ENCODE measurements at regions not wholly inside any gene's neighbourhood (a gene's known extent, or its start where the extent isn't known, plus 50 kb on each side); places are given as distances from the start of the nearest gene placed in this dataset.
"Not testable (repeated sequence)": the region's sequence is repeated elsewhere in the genome, so short reads cannot be mapped to it uniquely, and the experiment has no call there.

- Histone ChIP-seq H3K27ac (ENCODE audit: low read length) (no peak overlapping the region), H3K9me3 (ENCODE audit: control insufficient read depth in 2 of 2, low read length in 2 of 2) (peaks cover 0 to 6% of the 10 kb centered on the region in 2 donors), H3K4me3 (ENCODE audit: low read length in 2 of 2) (no peak overlapping the region), H3K36me3 (ENCODE audit: control insufficient read depth in 2 of 2, insufficient read depth in 2 of 2, low read length in 2 of 2) (no peaks in the 10 kb centered on the region), H3K4me1 (ENCODE audit: control insufficient read depth, insufficient read depth, low read length) (no peaks in the 10 kb centered on the region), H3K27me3 (ENCODE audit: control insufficient read depth in 1 of 2, insufficient read depth in 2 of 2, low read length in 2 of 2) (peaks cover 3% of the 10 kb centered on the region in 2 donors), H3K9ac (ENCODE audit: low read length in 2 of 2) (no peak overlapping the region)
These were observed 72.5 kb upstream of the SHANK2 start for GRCh38 chr11:71324788-71325417.

GRCh38 chr11:71323876-71324526 lies 71.6 kb upstream of the SHANK2 start:
- Histone ChIP-seq H3K27me3 (ENCODE audit: control insufficient read depth in 1 of 2, insufficient read depth in 2 of 2, low read length in 2 of 2) (peaks cover 3% of the 10 kb centered on the region in 2 donors), H3K9ac (ENCODE audit: low read length in 2 of 2) (no peak overlapping the region), H3K27ac (ENCODE audit: low read length) (no peak overlapping the region), H3K36me3 (ENCODE audit: control insufficient read depth in 2 of 2, insufficient read depth in 2 of 2, low read length in 2 of 2) (no peaks in the 10 kb centered on the region), H3K4me3 (ENCODE audit: low read length in 2 of 2) (no peak overlapping the region), H3K4me1 (ENCODE audit: control insufficient read depth, insufficient read depth, low read length) (no peaks in the 10 kb centered on the region), H3K9me3 (ENCODE audit: control insufficient read depth in 2 of 2, low read length in 2 of 2) (peaks cover 3 to 15% of the 10 kb centered on the region in 2 donors)

GRCh38 chr11:71322861-71323582 lies 70.6 kb upstream of the SHANK2 start:
- Histone ChIP-seq H3K4me1 (ENCODE audit: control insufficient read depth, insufficient read depth, low read length) (no peaks in the 10 kb centered on the region), H3K36me3 (ENCODE audit: control insufficient read depth in 2 of 2, insufficient read depth in 2 of 2, low read length in 2 of 2) (no peaks in the 10 kb centered on the region), H3K9me3 (ENCODE audit: control insufficient read depth in 2 of 2, low read length in 2 of 2) (peaks cover 3 to 17% of the 10 kb centered on the region in 2 donors), H3K9ac (ENCODE audit: low read length in 2 of 2) (no peak overlapping the region), H3K27ac (ENCODE audit: low read length) (no peak overlapping the region), H3K27me3 (ENCODE audit: control insufficient read depth in 1 of 2, insufficient read depth in 2 of 2, low read length in 2 of 2) (peaks cover 3% of the 10 kb centered on the region in 2 donors), H3K4me3 (ENCODE audit: low read length in 2 of 2) (no peak overlapping the region)

- Histone ChIP-seq H3K9me3 (ENCODE audit: control insufficient read depth in 2 of 2, low read length in 2 of 2) (peaks cover 3 to 17% of the 10 kb centered on the region in 2 donors), H3K4me1 (ENCODE audit: control insufficient read depth, insufficient read depth, low read length) (no peaks in the 10 kb centered on the region), H3K4me3 (ENCODE audit: low read length in 2 of 2) (no peak overlapping the region), H3K36me3 (ENCODE audit: control insufficient read depth in 2 of 2, insufficient read depth in 2 of 2, low read length in 2 of 2) (no peaks in the 10 kb centered on the region), H3K27ac (ENCODE audit: low read length) (no peak overlapping the region), H3K9ac (ENCODE audit: low read length in 2 of 2) (no peak overlapping the region), H3K27me3 (ENCODE audit: control insufficient read depth in 1 of 2, insufficient read depth in 2 of 2, low read length in 2 of 2) (peaks cover 3% of the 10 kb centered on the region in 2 donors)
These were observed 69.9 kb upstream of the SHANK2 start for GRCh38 chr11:71322192-71322735.

- Histone ChIP-seq H3K27me3 (ENCODE audit: control insufficient read depth in 1 of 2, insufficient read depth in 2 of 2, low read length in 2 of 2) (peaks cover 3% of the 10 kb centered on the region in 2 donors), H3K4me1 (ENCODE audit: control insufficient read depth, insufficient read depth, low read length) (no peaks in the 10 kb centered on the region), H3K36me3 (ENCODE audit: control insufficient read depth in 2 of 2, insufficient read depth in 2 of 2, low read length in 2 of 2) (no peaks in the 10 kb centered on the region), H3K9ac (ENCODE audit: low read length in 2 of 2) (no peak overlapping the region), H3K4me3 (ENCODE audit: low read length in 2 of 2) (no peak overlapping the region), H3K9me3 (ENCODE audit: control insufficient read depth in 2 of 2, low read length in 2 of 2) (peaks cover 5 to 17% of the 10 kb centered on the region in 2 donors), H3K27ac (ENCODE audit: low read length) (no peak overlapping the region)
These were observed 69.2 kb upstream of the SHANK2 start for GRCh38 chr11:71321433-71322191.

GRCh38 chr11:71316701-71317100 lies 64.3 kb upstream of the SHANK2 start:
- no peaks in the 10 kb centered on the region for H3K27me3 ChIP-seq (ENCODE audit: control insufficient read depth in 1 of 2, insufficient read depth in 2 of 2, low read length in 2 of 2)
- H3K4me3 ChIP-seq (ENCODE audit: low read length in 2 of 2) = no peak overlapping the region
- peaks cover 5 to 17% of the 10 kb centered on the region in 2 donors for H3K9me3 ChIP-seq (ENCODE audit: control insufficient read depth in 2 of 2, low read length in 2 of 2)
- H3K9ac ChIP-seq (ENCODE audit: low read length in 2 of 2) = no peak overlapping the region
- no peaks in the 10 kb centered on the region for H3K4me1 ChIP-seq (ENCODE audit: control insufficient read depth, insufficient read depth, low read length)
- H3K36me3 ChIP-seq (ENCODE audit: control insufficient read depth in 2 of 2, insufficient read depth in 2 of 2, low read length in 2 of 2) = no peaks in the 10 kb centered on the region
- no peak overlapping the region for H3K27ac ChIP-seq (ENCODE audit: low read length)

- not testable (repeated sequence) for H3K27ac ChIP-seq (ENCODE audit: low read length); H3K9me3 ChIP-seq (ENCODE audit: control insufficient read depth in 2 of 2, low read length in 2 of 2); H3K36me3 ChIP-seq (ENCODE audit: control insufficient read depth in 2 of 2, insufficient read depth in 2 of 2, low read length in 2 of 2); H3K4me3 ChIP-seq (ENCODE audit: low read length in 2 of 2); H3K9ac ChIP-seq (ENCODE audit: low read length in 2 of 2); H3K4me1 ChIP-seq (ENCODE audit: control insufficient read depth, insufficient read depth, low read length); H3K27me3 ChIP-seq (ENCODE audit: control insufficient read depth in 1 of 2, insufficient read depth in 2 of 2, low read length in 2 of 2)
These were observed 60.2 kb upstream of the SHANK2 start for GRCh38 chr11:71312616-71313015.

- Histone ChIP-seq H3K4me1 (ENCODE audit: control insufficient read depth, insufficient read depth, low read length) (no peaks in the 10 kb centered on the region), H3K27ac (ENCODE audit: low read length) (no peak overlapping the region), H3K9ac (ENCODE audit: low read length in 2 of 2) (no peak overlapping the region), H3K36me3 (ENCODE audit: control insufficient read depth in 2 of 2, insufficient read depth in 2 of 2, low read length in 2 of 2) (no peaks in the 10 kb centered on the region), H3K4me3 (ENCODE audit: low read length in 2 of 2) (no peak overlapping the region), H3K27me3 (ENCODE audit: control insufficient read depth in 1 of 2, insufficient read depth in 2 of 2, low read length in 2 of 2) (no peaks in the 10 kb centered on the region), H3K9me3 (ENCODE audit: control insufficient read depth in 2 of 2, low read length in 2 of 2) (peaks cover 0 to 3% of the 10 kb centered on the region in 2 donors)
These were observed 59.6 kb upstream of the SHANK2 start for GRCh38 chr11:71311928-71312510.

- Histone ChIP-seq H3K4me1 (ENCODE audit: control insufficient read depth, insufficient read depth, low read length) (no peaks in the 10 kb centered on the region), H3K36me3 (ENCODE audit: control insufficient read depth in 2 of 2, insufficient read depth in 2 of 2, low read length in 2 of 2) (no peaks in the 10 kb centered on the region), H3K9me3 (ENCODE audit: control insufficient read depth in 2 of 2, low read length in 2 of 2) (no peaks in the 10 kb centered on the region), H3K4me3 (ENCODE audit: low read length in 2 of 2) (no peak overlapping the region), H3K9ac (ENCODE audit: low read length in 2 of 2) (no peak overlapping the region), H3K27me3 (ENCODE audit: control insufficient read depth in 1 of 2, insufficient read depth in 2 of 2, low read length in 2 of 2) (no peaks in the 10 kb centered on the region), H3K27ac (ENCODE audit: low read length) (no peak overlapping the region)
These were observed 59.0 kb upstream of the SHANK2 start for GRCh38 chr11:71311176-71311925.
